ENCODE measurements at regions not wholly inside any gene's neighbourhood (a gene's known extent, or its start where the extent isn't known, plus 50 kb on each side); places are given as distances from the start of the nearest gene placed in this dataset.
A peak's percentile ranks its signal among the peaks of the same experiment; 100 is the strongest.
"Not testable (repeated sequence)": the region's sequence is repeated elsewhere in the genome, so short reads cannot be mapped to it uniquely, and the experiment has no call there.

GRCh38 chr11:38006466-38006865 lies 1408.4 kb upstream of the RAG2 start:
- no peak for DNase-seq (ENCODE audit: low read depth)

GRCh38 chr11:38005597-38005996 lies 1407.6 kb upstream of the RAG2 start:
- peak; percentile 15 for DNase-seq (ENCODE audit: low read depth)

- DNase-seq (ENCODE audit: low read depth): no peak
Measured at GRCh38 chr11:37999171-37999570, 1401.1 kb upstream of the RAG2 start.

- no peak for DNase-seq (ENCODE audit: low read depth)
Measured at GRCh38 chr11:37995886-37996285, 1397.8 kb upstream of the RAG2 start.

- no peak for DNase-seq (ENCODE audit: low read depth)
Measured at GRCh38 chr11:37988031-37988430, 1390.0 kb upstream of the RAG2 start.

GRCh38 chr11:37984991-37985390 lies 1387.0 kb upstream of the RAG2 start:
- DNase-seq (ENCODE audit: low read depth): no peak

DNA sequence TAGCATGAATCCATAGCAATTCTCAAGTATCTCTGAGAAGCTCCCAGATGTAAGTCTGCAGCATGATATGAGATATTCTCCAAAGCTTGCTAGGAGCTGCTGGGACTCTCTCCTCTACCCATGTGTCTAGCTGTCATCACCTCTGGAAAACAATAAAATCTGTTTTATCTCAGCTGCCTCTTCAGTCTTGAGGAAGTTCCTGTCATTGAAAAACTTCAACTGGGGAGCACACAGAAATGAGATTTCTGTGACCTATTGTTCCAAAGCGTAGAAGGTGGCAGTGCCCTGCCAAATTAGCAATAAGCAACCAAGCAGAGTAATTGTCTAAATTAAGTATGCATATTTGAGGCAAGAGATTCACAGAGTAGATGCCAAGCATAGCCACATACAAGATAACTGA lies 1380.6 kb upstream of the RAG2 start:
- no peak for DNase-seq (ENCODE audit: low read depth)

DNA sequence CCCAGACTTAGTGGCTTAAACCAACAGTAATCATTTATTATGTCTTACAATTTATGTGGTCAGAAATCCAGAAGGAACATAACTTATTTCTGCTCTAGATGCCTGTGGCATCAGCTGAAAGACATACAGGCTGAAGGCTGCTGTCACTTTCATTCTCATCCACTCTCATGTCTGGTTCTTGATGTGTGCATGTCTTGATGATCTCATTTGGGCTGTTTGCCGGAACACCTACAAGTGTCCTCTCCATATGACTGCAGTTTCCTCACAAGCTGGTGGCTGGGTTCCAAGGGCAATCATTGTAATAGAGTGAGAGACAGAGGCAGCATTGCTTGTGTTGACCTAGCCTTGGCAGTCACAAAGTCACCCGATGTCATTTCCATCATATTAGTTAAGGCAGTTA lies 1375.9 kb upstream of the RAG2 start:
- no peak for DNase-seq (ENCODE audit: low read depth)

DNA sequence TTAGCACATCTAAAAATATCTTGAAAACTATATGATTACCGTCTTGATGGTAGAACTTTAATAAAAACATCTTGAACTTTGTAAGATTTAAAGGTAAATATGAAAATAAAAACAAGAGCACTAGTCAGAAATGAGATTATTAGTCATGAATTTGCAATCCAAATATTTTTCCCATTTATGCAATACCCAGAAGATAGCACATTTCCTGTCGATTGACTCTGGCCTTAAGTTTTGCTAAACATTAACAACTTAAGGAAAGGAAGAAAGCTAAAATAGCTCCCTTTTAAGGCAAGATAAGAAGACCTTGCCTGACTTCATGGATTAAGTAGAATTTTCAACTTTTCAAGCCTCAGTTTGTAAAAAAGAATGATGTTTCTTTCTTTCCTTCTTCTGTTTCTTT lies 1374.7 kb upstream of the RAG2 start:
- no peak for DNase-seq (ENCODE audit: low read depth)

- not testable (repeated sequence) for DNase-seq (ENCODE audit: low read depth)
Measured at GRCh38 chr11:37969336-37969735, 1371.3 kb upstream of the RAG2 start.

GRCh38 chr11:37968148-37968547 lies 1370.1 kb upstream of the RAG2 start:
- no peak for DNase-seq (ENCODE audit: low read depth)

DNA sequence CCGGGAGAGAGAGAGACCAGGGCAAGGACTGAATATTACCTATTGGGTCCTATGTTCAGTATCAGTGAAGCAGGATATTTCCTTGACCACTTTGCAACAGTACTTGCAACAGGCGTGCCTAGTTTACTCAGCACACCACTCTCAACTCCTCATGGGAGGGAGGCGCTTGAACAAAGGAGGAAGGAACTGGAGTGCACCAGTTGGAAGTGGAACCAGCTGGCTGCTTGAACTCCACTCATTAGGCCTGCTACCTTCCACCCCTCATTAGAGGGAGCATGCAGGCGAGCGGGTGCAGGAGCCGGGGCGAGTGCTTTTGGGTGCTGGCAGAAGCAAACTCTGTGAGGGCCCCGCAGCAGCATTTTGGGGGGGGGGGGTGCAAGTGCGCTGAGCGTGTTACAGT lies 1369.6 kb upstream of the RAG2 start:
- no peak for DNase-seq (ENCODE audit: low read depth)

GRCh38 chr11:37963440-37963839 lies 1365.4 kb upstream of the RAG2 start:
- DNase-seq (ENCODE audit: low read depth): no peak

- no peak for DNase-seq (ENCODE audit: low read depth)
Measured at GRCh38 chr11:37957717-37958116, 1359.7 kb upstream of the RAG2 start.

GRCh38 chr11:37951996-37952395 lies 1354.0 kb upstream of the RAG2 start:
- no peak for DNase-seq (ENCODE audit: low read depth)

- DNase-seq (ENCODE audit: low read depth): no peak
Measured at GRCh38 chr11:37948258-37948657, 1350.2 kb upstream of the RAG2 start.

GRCh38 chr11:37947821-37948220 lies 1349.8 kb upstream of the RAG2 start:
- no peak for DNase-seq (ENCODE audit: low read depth)

- peak; percentile 23 for DNase-seq (ENCODE audit: low read depth)
Measured at GRCh38 chr11:37946155-37946766, 1348.2 kb upstream of the RAG2 start.

- no peak for DNase-seq (ENCODE audit: low read depth)
Measured at GRCh38 chr11:37942081-37942480, 1344.0 kb upstream of the RAG2 start.

DNA sequence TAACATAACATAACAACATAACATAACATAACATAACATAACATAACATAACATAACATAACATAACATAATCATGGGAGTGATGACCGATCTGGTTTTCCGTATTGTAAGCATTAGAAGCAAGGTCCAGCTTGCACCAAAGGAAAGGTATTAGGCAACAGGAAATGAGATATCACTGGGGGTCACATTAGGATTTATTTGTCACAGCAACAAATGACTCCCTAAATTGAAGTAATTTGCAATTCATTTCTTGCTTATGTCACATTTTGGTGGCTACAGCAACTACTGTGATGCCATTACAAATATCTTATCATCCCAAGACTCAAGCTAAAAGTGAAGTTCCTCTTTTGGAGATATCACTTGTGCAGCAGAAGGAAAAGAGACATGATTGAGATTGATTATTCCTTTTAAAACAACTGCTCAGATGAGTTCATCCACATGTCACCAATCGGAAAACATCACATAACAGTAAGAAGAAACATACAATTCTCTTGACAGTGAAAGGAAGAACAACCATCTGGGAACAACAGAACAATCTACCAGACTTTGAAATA lies 1331.1 kb upstream of the RAG2 start:
- no peak for DNase-seq (ENCODE audit: low read depth)

DNA sequence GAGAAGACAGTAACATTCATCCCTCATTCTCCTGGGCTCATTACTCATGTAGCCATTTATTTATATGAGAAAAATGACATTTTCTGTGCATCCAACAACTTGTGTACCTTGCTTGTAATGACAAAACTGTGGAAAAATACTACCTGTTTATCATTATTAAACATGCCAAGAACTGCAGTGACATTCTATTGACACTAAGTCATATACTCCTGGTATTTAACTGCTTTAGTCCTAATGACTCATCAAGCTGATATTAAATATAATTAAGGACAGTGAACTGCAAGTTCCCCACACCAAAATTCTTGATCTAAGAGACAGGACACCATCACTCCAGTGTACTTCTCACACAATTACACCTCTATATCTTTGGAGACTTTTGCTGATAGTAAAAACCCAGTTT lies 1328.7 kb upstream of the RAG2 start:
- DNase-seq (ENCODE audit: low read depth): no peak

- DNase-seq (ENCODE audit: low read depth): no peak
Measured at GRCh38 chr11:37916331-37916730, 1318.3 kb upstream of the RAG2 start.

DNA sequence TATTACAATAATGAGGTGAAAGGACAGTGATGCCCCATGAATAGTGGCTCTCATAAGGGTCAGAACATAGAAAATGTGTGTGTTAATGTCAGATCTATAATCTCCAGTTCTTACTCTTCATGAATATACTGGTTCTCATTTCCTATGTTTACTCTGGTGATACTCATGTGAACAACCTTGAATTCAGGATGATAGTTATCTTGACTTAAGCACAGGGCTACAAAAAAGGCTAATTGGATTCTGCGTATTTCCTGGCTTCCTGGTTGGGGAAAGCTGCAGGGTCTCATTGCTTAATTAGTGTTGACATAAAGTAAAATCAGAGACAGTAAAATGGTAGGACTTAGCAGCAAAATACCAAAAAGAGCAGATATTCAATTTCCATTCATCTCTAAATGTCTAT lies 1316.8 kb upstream of the RAG2 start:
- DNase-seq (ENCODE audit: low read depth): no peak

DNA sequence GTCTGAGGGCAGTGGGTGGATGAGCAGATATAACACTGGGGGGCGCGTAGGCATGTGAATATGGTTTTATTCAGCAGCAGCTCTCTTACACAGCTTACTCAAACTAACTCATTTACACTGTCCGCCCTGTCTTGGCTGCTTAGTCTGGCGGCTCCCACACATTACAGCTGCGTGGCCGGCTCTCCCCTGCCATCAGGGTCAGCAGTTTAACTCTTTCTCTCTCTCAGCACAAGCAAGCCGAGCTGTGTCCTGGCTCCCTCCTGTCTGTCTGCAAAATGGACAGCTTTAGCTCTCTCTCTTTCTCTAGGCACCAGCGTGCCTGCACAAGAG lies 1310.1 kb upstream of the RAG2 start:
- DNase-seq (ENCODE audit: low read depth): no peak
